K562 (cell line): ENCODE measurements at regions not wholly inside any gene's neighbourhood (a gene's known extent, or its start where the extent isn't known, plus 50 kb on each side); places are given as distances from the start of the nearest gene placed in this dataset.

ENCODE experiments used
- ATAC-seq: fragments of 200-7000 bp; cut with Tn5 transposase; 3 replicates; pipeline ENCODE4 v1.9.1; 2020; ENCODE audit warnings: moderate library complexity
- BruUV-seq: library from RNA; stranded (reverse); fragments of 400-500 nt; replicated peaks from 2 replicates; lab custom pipeline; 2021; lab: Mats Ljungman, UMichigan
- CTCF ChIA-PET: fragments of 300-600 bp; formaldehyde crosslinking; extraction: SDS; loops from one replicate; lab custom pipeline; 2021; ENCODE audit warnings: low intra/inter-chr PET ratio; lab: Yijun Ruan, JAX
- POLR2A ChIA-PET: fragments of 300-600, 350-650 bp; sonication (Branson Sonifier 250); formaldehyde crosslinking; extraction: SDS; loops from one replicate; lab custom pipeline; 2021; ENCODE audit warnings: antibody characterized with exemption, inconsistent platforms; lab: Yijun Ruan, JAX
- DNase-seq, 4 experiments: peaks; one replicate each; pipeline versions ENCODE4 v3.0.0 to v3.0.0-alpha.2; 2011 to 2018; ENCODE audit warnings: low spot score in 3 of 4, mixed read lengths in 3 of 4; ENCODE audit errors: extremely low read depth in 1 of 4
- FAIRE-seq: peaks from 2 replicates; lab custom pipeline; 2011; peaks lifted over from hg19 to GRCh38; lab: Jason Lieb, UNC
- H2AFZ ChIP-seq: 2 replicates; pipeline ENCODE4 v1.6.0; 2011; ENCODE audit warnings: low read depth, low read length, control low read depth, inconsistent platforms
- H3K27ac ChIP-seq: fragments of 200-600 bp; 3 replicates; pipeline ENCODE4 v1.8.0; 2011; ENCODE audit warnings: low read depth, mild to moderate bottlenecking, control low read depth, inconsistent platforms, low read length, moderate library complexity, mixed read lengths; ENCODE audit errors: extremely low read depth
- H3K27me3 ChIP-seq, 2 experiments: fragments of 300-600 bp in 1 of 2; 2 replicates in 1 of 2; 3 replicates in 1 of 2; pipeline versions ENCODE4 v1.6.0 to v1.8.0; 2011; ENCODE audit warnings: inconsistent platforms in 2 of 2, low read length in 2 of 2, mild to moderate bottlenecking in 1 of 2, mixed read lengths in 1 of 2, moderate library complexity in 1 of 2; ENCODE audit not compliant: control insufficient read depth in 2 of 2, insufficient read depth in 2 of 2
- H3K36me3 ChIP-seq: fragments of 300-600 bp; 3 replicates; pipeline ENCODE4 v1.8.0; 2011; ENCODE audit warnings: mild to moderate bottlenecking, low read length, inconsistent platforms; ENCODE audit not compliant: control insufficient read depth, insufficient read depth
- H3K4me1 ChIP-seq, 2 experiments: fragments of 200-600 bp in 1 of 2; replicated peaks in 1 of 2; 2 replicates in 1 of 2; 3 replicates in 1 of 2; pipeline versions ENCODE4 v1.5.1 to v1.8.0; 2011; ENCODE audit warnings: inconsistent platforms in 2 of 2, low read length in 2 of 2, mild to moderate bottlenecking in 1 of 2, mixed read lengths in 1 of 2, moderate library complexity in 1 of 2; ENCODE audit not compliant: control insufficient read depth in 2 of 2, insufficient read depth in 2 of 2
- H3K4me2 ChIP-seq: 2 replicates; pipeline ENCODE4 v1.6.1; 2011; ENCODE audit warnings: low read length, control low read depth, inconsistent platforms, mixed read lengths; ENCODE audit not compliant: insufficient read depth
- H3K4me3 ChIP-seq: fragments of 200-600 bp; sonication (generic), shearing (Covaris generic); 2 replicates; pipeline ENCODE4 v1.5.1; 2016; ENCODE audit warnings: control low read depth, inconsistent platforms
- H3K79me2 ChIP-seq: fragments of 200-600 bp; 3 replicates; pipeline ENCODE4 v1.8.0; 2011; ENCODE audit warnings: low read length, inconsistent platforms; ENCODE audit not compliant: control insufficient read depth, insufficient read depth
- H3K9ac ChIP-seq, 2 experiments: 2 replicates each; pipeline versions ENCODE4 v1.6.0 to v1.6.1; 2011; ENCODE audit warnings: low read depth in 2 of 2, low read length in 2 of 2, control low read depth in 1 of 2, inconsistent platforms in 1 of 2, mild to moderate bottlenecking in 1 of 2, mixed read lengths in 1 of 2; ENCODE audit not compliant: insufficient read depth in 1 of 2
- H3K9me1 ChIP-seq: one replicate; pipeline ENCODE4 v1.6.0; 2011; ENCODE audit warnings: inconsistent platforms, mild to moderate bottlenecking, low read length, moderate library complexity; ENCODE audit not compliant: control insufficient read depth, insufficient read depth
- H3K9me3 ChIP-seq: replicated peaks from 2 replicates; pipeline ENCODE4 v1.5.1; 2011; ENCODE audit warnings: low read depth, low read length, inconsistent platforms; ENCODE audit not compliant: control insufficient read depth, insufficient read depth
- H4K20me1 ChIP-seq: replicated peaks from 2 replicates; pipeline ENCODE4 v1.6.1; 2011; ENCODE audit warnings: low read length, inconsistent platforms, mixed read lengths; ENCODE audit not compliant: control insufficient read depth, insufficient read depth
- JUN ChIP-seq, 2 experiments: sonication (generic) in 1 of 2; formaldehyde crosslinking in 1 of 2; IDR thresholded peaks; 2 replicates each; pipeline versions ENCODE4 v1.6.1 to v1.8.0; 2012 to 2022; ENCODE audit warnings: borderline replicate concordance in 2 of 2, mild to moderate bottlenecking in 2 of 2, improper control_type of control experiment in 1 of 2, low read depth in 1 of 2, low read length in 1 of 2, missing genetic modification reagents in 1 of 2
- PHB ChIP-seq: fragments of 250-450 bp; sonication (Bioruptor Pico); IDR thresholded peaks from 2 replicates; pipeline ENCODE4 v1.5.0; 2021
- RBFOX2 ChIP-seq: fragments of 200-400 bp; formaldehyde crosslinking; IDR thresholded peaks from 2 replicates; pipeline ENCODE4 v1.6.1; 2017; ENCODE audit warnings: low read depth, mild to moderate bottlenecking, low read length, moderate library complexity
- STAT5A ChIP-seq: IDR thresholded peaks from 2 replicates; pipeline ENCODE4 v1.6.1; 2012; ENCODE audit warnings: low read length, inconsistent platforms, borderline replicate concordance
- ZNF282 ChIP-seq: sonication (generic); formaldehyde crosslinking; IDR thresholded peaks from 2 replicates; pipeline ENCODE4 v1.8.1; 2023; ENCODE audit warnings: missing genetic modification reagents
- WGBS: fragments of 100-300 bp; shearing (Covaris generic); methylation state at CpG from one replicate; pipeline ENCODE4 v1.1.6; 2016; ENCODE audit warnings: low coverage, mixed read lengths; ENCODE audit not compliant: insufficient coverage; ENCODE audit errors: missing lambda C conversion rate; 5-methylcytosine and 5-hydroxymethylcytosine counted together
- in situ Hi-C: fragments of 300-500 bp; cut with MboI; formaldehyde crosslinking; loops from 4 replicates; pipeline ENCODE4 v1.15.0; 2018; ENCODE audit warnings: inconsistent platforms, mixed read lengths
- intact Hi-C: fragments of 100-400 bp; cut with micrococcal nuclease; formaldehyde crosslinking; loops from 2 replicates; pipeline ENCODE4 v1.14.2; 2022
- TF ChIP-seq, protein P1 (sequence below), 3 experiments: fragments of 200-800 bp in 1 of 3; fragments of 250-450 bp in 1 of 3; fragments of 450-650 bp in 1 of 3; sonication (Bioruptor Pico) in 1 of 3; sonication (Bioruptor generic) in 1 of 3; formaldehyde crosslinking in 1 of 3; IDR thresholded peaks; 2 replicates each; pipeline versions ENCODE4 v1.6.1 to v1.8.0; 2016 to 2022; ENCODE audit warnings: mild to moderate bottlenecking in 2 of 3, missing genetic modification characterization in 2 of 3, missing compliant biosample characterization in 1 of 3, moderate library complexity in 1 of 3
- TF ChIP-seq, protein P2 (sequence below): fragments of 450-650 bp; IDR thresholded peaks from 2 replicates; pipeline ENCODE4 v1.7.0; 2016; ENCODE audit warnings: borderline replicate concordance

DNA sequence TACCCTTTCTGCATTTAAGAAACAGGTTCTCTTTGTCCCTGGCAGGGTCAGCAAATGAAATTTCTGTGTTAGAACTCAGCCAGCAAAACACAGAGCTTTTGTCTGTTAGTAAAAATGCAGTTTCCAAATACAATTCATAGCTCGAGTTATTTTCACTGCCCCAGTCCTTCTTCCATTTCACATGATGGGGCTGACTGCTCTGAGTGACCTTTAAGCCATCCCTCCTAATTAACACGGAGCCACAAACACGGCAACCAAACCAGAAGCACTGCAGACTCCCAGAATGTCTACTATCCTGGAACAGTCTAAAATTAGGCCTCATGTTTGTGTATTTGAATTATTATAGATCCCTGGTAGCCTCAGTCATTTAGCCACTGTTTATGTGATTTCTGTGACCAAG is 99.1 kb upstream of the RGS4 start:
- H3K4me1 ChIP-seq, result no peaks in the 10 kb centered on the region
- no peak overlapping the region for H3K4me3 ChIP-seq
- 3% methylated on average over 3 of the region's 3 CpGs for WGBS
- ChIA-PET POLR2A (no interaction called here), CTCF (no interaction called here)
- no peaks in the 10 kb centered on the region for H3K36me3 ChIP-seq
- H3K9me1 ChIP-seq, result no peaks in the 10 kb centered on the region
- ATAC-seq (no peak), FAIRE-seq (no peak), DNase-seq (no peak)
- intact Hi-C loops (no loop called here), in situ Hi-C loops (no loop called here)
- no peak overlapping the region for H2AFZ ChIP-seq
- no peaks in the 10 kb centered on the region for H4K20me1 ChIP-seq
- no peaks in the 10 kb centered on the region for H3K9me3 ChIP-seq
- H3K79me2 ChIP-seq, result no peaks in the 10 kb centered on the region
- TF ChIP-seq PHB (CRISPR knock-in tag) (no peak), RBFOX2 (no peak), ZNF282 (CRISPR knock-in tag) (no peak), STAT5A (no peak), JUN (IDR thresholded peaks at IDR 0.05; ENCODE audit: borderline replicate concordance, low read depth, low read length) (no peak), JUN (CRISPR knock-in tag; IDR thresholded peaks at IDR 0.05; ENCODE audit: borderline replicate concordance) (no peak)
- TF ChIP-seq, protein P1, sequence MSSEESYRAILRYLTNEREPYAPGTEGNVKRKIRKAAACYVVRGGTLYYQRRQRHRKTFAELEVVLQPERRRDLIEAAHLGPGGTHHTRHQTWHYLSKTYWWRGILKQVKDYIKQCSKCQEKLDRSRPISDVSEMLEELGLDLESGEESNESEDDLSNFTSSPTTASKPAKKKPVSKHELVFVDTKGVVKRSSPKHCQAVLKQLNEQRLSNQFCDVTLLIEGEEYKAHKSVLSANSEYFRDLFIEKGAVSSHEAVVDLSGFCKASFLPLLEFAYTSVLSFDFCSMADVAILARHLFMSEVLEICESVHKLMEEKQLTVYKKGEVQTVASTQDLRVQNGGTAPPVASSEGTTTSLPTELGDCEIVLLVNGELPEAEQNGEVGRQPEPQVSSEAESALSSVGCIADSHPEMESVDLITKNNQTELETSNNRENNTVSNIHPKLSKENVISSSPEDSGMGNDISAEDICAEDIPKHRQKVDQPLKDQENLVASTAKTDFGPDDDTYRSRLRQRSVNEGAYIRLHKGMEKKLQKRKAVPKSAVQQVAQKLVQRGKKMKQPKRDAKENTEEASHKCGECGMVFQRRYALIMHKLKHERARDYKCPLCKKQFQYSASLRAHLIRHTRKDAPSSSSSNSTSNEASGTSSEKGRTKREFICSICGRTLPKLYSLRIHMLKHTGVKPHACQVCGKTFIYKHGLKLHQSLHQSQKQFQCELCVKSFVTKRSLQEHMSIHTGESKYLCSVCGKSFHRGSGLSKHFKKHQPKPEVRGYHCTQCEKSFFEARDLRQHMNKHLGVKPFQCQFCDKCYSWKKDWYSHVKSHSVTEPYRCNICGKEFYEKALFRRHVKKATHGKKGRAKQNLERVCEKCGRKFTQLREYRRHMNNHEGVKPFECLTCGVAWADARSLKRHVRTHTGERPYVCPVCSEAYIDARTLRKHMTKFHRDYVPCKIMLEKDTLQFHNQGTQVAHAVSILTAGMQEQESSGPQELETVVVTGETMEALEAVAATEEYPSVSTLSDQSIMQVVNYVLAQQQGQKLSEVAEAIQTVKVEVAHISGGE (CRISPR knock-in tag; IDR thresholded peaks at IDR 0.05), result no peak
- TF ChIP-seq, protein P2, sequence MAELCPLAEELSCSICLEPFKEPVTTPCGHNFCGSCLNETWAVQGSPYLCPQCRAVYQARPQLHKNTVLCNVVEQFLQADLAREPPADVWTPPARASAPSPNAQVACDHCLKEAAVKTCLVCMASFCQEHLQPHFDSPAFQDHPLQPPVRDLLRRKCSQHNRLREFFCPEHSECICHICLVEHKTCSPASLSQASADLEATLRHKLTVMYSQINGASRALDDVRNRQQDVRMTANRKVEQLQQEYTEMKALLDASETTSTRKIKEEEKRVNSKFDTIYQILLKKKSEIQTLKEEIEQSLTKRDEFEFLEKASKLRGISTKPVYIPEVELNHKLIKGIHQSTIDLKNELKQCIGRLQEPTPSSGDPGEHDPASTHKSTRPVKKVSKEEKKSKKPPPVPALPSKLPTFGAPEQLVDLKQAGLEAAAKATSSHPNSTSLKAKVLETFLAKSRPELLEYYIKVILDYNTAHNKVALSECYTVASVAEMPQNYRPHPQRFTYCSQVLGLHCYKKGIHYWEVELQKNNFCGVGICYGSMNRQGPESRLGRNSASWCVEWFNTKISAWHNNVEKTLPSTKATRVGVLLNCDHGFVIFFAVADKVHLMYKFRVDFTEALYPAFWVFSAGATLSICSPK, result no peak
- no peaks in the 10 kb centered on the region for H3K27me3 ChIP-seq
- no peak overlapping the region for H3K4me2 ChIP-seq
- no TSS peak for BruUV-seq
- no peak overlapping the region for H3K27ac ChIP-seq
- H3K9ac ChIP-seq, result no peak overlapping the region
